ENCODE measurements at regions not wholly inside any gene's neighbourhood (a gene's known extent, or its start where the extent isn't known, plus 50 kb on each side); places are given as distances from the start of the nearest gene placed in this dataset.

DNA sequence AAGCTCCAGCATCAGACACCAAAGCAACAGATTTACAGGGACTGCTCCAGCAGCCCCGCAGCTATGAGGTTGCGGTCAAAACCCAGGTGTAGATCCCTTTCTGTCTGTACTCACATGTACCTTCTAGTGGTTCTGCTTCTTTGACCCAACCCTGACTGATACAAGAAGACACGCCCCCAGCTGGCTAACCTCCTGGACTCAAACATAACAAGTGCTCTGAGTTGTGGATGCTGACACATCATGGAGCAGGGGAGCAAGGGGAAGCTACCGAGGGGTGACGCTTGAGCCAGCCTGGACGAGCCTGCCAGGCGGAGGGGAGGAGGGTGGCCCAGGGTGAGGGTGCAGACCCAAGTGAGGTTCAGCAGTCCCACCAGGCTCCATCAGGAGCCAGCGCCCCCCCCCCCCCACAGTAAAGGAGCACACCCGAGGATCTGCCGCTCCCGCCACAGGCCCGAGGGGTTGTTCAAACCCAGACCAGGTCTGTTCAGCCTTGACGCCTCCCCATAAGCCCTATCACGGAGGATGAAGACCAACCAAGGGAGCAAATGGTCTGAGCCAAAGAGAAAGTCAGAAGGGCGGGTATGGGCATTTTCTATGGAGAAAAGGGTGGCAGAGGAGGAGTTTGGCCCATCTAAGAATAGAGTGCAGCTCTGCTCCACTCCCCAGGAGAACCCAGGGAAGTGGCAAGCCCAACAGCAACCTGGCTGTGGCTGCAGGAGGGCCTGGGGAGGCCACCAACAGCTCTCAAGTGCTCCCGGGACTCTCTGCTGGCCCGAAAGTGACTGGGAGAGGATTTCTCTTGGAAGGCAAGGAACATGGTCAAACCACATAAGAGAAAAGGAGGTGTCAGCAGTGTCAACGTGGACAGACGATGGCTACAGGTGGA lies 229.4 kb downstream of the BCL11B start:
- no peak overlapping the region for H3K9ac ChIP-seq
- no peak for TF ChIP-seq Cebpa-rat (IDR thresholded peaks at IDR 0.05)

DNA sequence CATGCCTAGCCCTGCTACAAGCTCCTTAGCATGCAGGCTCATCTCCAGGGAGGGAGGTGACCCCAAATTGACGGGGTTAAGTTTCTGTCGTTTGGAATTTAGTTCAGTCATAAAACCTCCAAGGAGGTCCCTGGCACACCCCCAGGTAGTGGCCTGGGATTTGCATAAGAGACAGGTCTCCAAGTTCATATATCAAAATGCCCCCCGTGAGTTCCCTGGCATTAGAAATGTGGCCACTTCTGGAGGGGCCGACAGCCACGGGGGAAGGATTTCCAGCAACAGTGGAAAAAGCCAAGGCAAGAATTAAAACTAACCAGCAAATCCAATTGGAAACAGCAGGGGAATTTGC lies 228.8 kb downstream of the BCL11B start:
- Histone ChIP-seq H3K36me3 (no peaks in the 10 kb centered on the region), H4K20me1 (no peaks in the 10 kb centered on the region), H3K4me1 (peaks cover 69% of the 10 kb centered on the region), H3K9me3 (no peaks in the 10 kb centered on the region), H3K4me3 (no peak overlapping the region), H3K27ac (no peak overlapping the region), H3K27me3 (no peaks in the 10 kb centered on the region), H3K9ac (no peak overlapping the region), H3K4me2 (no peak overlapping the region)
- TF ChIP-seq Cebpa-rat (IDR thresholded peaks at IDR 0.05), result no peak

More for the DNA sequence above, 229.4 kb downstream of the BCL11B start:
- H3K36me3 ChIP-seq, result no peaks in the 10 kb centered on the region
- H3K4me1 ChIP-seq, result peaks cover 75% of the 10 kb centered on the region
- no peaks in the 10 kb centered on the region for H3K9me3 ChIP-seq
- H3K27ac ChIP-seq, result peak overlapping the region; percentile 19; the same call in 1 of the 2 replicates
- H3K4me2 ChIP-seq, result no peak overlapping the region; the same call in 1 of the 2 replicates
- no peaks in the 10 kb centered on the region for H3K27me3 ChIP-seq
- H3K4me3 ChIP-seq, result no peak overlapping the region
- H4K20me1 ChIP-seq, result no peaks in the 10 kb centered on the region

DNA sequence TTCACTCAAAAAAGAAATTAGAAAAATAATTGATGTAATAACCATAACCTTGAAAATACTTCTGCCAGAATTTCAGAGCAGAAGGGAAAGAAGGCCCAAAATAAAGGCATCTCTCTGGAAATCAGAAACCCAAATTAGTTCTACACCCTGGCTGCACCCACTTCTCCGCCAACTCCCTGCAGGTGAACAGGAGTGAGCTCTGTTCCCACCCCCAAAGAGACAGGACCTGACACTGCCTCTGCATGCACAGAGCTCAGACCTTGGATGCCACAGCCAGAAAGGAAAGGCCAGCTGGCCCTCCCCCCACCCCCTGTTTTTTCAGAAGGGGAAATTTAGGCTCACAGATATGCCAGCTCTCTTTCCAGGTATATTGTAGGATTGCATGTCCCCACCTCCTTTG lies 228.2 kb downstream of the BCL11B start:
- H3K27me3 ChIP-seq, result no peaks in the 10 kb centered on the region
- no peaks in the 10 kb centered on the region for H3K9me3 ChIP-seq
- no peaks in the 10 kb centered on the region for H3K36me3 ChIP-seq
- H3K4me3 ChIP-seq, result no peak overlapping the region
- H3K9ac ChIP-seq, result no peak overlapping the region
- H3K4me2 ChIP-seq, result peak overlapping the region; percentile 0; the same call in 1 of the 2 replicates
- no peaks in the 10 kb centered on the region for H4K20me1 ChIP-seq
- TF ChIP-seq Cebpa-rat (IDR thresholded peaks at IDR 0.05), result no peak
- no peak overlapping the region for H3K27ac ChIP-seq
- peaks cover 64% of the 10 kb centered on the region for H3K4me1 ChIP-seq

DNA sequence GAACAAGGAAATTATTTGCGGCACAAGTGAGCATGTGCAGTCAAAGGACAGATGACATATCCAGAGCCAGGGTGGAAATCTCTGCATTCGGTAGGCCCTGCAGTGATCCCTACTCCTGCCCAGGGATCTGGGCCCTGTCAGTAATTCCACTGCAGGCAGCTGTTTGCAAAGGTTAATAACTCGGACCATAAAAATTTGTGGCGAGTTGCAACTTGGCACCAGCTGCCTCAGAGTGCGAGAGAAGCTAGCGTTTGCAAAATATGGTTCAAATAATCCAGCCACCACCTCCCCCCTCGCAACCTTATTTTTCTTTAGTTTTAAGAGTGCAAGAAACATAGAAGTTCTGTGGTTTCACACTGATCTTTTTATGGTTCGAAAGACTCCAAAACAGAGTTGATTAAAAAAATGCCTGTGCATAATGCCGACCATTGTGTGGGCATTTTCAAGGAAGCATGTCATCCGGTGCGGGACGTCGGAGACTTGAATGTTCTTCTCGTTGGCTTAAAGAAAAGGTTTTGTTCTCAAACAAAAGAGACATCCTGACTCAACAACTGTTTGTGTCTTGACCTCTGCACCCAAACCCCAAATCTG lies 224.5 kb downstream of the BCL11B start:
- Histone ChIP-seq H3K9ac (no peak overlapping the region), H3K27me3 (no peaks in the 10 kb centered on the region), H3K9me3 (peaks cover 13% of the 10 kb centered on the region), H4K20me1 (no peaks in the 10 kb centered on the region), H3K4me3 (no peak overlapping the region), H3K4me2 (no peak overlapping the region), H3K36me3 (no peaks in the 10 kb centered on the region), H3K27ac (no peak overlapping the region), H3K4me1 (peaks cover 26% of the 10 kb centered on the region)
- TF ChIP-seq Cebpa-rat (IDR thresholded peaks at IDR 0.05), result no peak

DNA sequence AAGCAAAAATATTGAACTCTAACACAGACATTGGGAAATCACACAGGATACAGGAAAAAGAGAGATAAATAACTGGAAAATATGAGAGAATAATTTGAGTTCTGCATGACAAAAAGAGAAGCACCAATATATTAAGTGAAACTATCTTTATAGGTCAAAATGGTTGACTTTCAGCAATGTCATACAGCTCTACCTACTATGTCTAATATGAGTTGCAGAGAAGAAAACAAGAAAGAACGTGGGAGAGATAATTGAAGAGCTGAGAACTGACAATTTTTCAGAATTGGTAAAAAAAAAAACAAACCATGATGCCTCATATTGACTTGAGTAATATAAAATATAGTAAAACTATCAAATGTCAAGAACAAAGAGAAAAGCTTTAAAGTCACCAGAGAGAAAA lies 221.7 kb downstream of the BCL11B start:
- Histone ChIP-seq H3K36me3 (no peaks in the 10 kb centered on the region), H3K9ac (no peak overlapping the region), H4K20me1 (no peaks in the 10 kb centered on the region), H3K4me1 (0 out of 2 replicates have a peak, but pooled peaks cover 9% of the 10 kb centered on the region), H3K27me3 (no peaks in the 10 kb centered on the region), H3K27ac (no peak overlapping the region), H3K4me2 (no peak overlapping the region), H3K9me3 (peaks cover 31% of the 10 kb centered on the region), H3K4me3 (no peak overlapping the region)
- no peak for TF ChIP-seq Cebpa-rat (IDR thresholded peaks at IDR 0.05)

DNA sequence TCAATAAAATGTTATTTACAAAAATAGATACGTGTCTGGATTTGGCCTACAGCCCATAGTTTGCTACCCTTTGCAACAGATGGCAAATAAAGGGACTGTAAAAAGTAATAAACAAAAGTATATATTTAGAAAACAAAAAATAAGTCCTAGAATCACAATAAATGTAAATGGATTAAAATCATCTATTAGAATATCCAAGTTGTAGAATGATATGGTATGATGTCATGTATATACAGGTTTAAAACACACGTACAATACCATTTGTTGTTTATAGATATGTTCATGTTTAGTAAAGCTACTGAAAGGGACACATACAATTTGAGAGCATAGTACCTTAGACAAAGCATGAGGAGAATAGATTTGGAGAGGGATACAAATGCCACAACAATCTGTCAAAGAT lies 219.5 kb downstream of the BCL11B start:
- H3K9ac ChIP-seq, result no peak overlapping the region
- H3K4me1 ChIP-seq, result no peaks in the 10 kb centered on the region
- peaks cover 31% of the 10 kb centered on the region for H3K9me3 ChIP-seq
- no peaks in the 10 kb centered on the region for H3K27me3 ChIP-seq
- no peak overlapping the region for H3K4me2 ChIP-seq
- TF ChIP-seq Cebpa-rat (IDR thresholded peaks at IDR 0.05), result no peak
- H4K20me1 ChIP-seq, result no peaks in the 10 kb centered on the region
- no peak overlapping the region for H3K27ac ChIP-seq
- no peaks in the 10 kb centered on the region for H3K36me3 ChIP-seq
- H3K4me3 ChIP-seq, result no peak overlapping the region

DNA sequence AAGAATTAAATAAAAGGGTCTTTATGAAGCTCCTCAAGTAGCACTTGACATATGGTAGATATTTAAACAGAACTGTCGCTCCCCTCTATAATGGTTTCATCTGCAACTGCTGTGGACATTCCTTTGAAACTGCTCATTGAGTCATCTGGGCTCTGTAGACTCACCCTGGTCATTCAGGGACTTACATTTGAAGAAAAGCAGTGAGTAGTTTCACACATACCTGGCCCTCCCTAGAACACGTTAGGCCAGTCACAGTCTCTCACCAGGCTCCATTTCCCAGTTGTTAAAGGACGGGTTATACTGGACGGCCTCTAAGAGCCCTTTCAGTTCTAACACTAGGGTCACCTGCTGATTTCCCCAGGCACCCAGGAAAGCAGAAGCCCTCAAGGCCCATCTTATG lies 217.0 kb downstream of the BCL11B start:
- no peak overlapping the region for H3K27ac ChIP-seq
- no peak overlapping the region for H3K4me3 ChIP-seq
- H3K9me3 ChIP-seq, result peaks cover 31% of the 10 kb centered on the region
- H4K20me1 ChIP-seq, result no peaks in the 10 kb centered on the region
- no peaks in the 10 kb centered on the region for H3K27me3 ChIP-seq
- no peaks in the 10 kb centered on the region for H3K36me3 ChIP-seq
- H3K4me1 ChIP-seq, result no peaks in the 10 kb centered on the region
- no peak for TF ChIP-seq Cebpa-rat (IDR thresholded peaks at IDR 0.05)
- no peak overlapping the region for H3K4me2 ChIP-seq
- no peak overlapping the region for H3K9ac ChIP-seq

DNA sequence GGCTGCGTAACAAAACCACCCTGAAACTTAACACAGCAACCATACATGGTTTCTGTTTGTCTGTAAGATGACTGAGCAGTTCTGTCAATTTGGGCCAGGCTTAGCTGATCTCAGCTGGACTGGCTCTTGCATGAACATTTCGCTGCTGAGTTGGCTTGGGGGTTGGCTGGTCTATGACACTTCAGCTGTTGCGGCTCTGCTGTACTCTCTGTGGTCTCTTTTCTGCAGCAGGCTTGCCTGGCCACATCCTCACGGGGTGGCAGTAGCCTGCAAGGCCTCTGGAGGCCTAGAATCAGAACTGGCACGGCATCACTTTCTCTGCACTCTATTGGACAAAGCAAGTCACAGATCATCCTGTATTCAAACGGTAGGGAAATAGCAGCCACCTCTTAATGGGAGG lies 216.2 kb downstream of the BCL11B start:
- H3K9ac ChIP-seq, result no peak overlapping the region
- no peak for TF ChIP-seq Cebpa-rat (IDR thresholded peaks at IDR 0.05)

DNA sequence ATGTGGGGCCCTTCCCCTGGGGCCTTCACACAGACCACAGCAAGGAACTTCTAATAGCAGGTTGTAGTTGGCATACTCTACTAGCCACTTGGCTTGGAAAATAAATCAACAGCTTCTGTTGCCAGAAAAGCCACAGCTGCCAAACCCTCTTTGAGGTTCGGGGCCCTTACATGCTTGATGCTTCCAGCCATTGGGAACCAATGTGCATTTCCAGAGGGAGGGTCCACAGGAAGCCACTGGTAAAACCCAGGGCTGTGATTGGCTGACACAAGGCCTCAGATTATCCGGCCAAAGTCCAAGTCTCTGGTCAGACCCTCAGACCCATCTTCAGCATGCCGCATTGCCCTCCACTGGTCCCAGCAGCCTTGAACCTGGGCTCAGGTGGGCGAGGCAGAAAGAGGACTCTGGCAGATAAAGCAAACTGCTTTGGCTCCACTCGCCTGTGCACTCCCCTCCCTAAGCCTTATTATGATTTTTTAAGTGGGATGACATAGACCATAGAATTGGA lies 214.4 kb downstream of the BCL11B start:
- no peak overlapping the region for H3K27ac ChIP-seq
- H3K4me2 ChIP-seq, result no peak overlapping the region
- H3K9ac ChIP-seq, result no peak overlapping the region
- H3K4me3 ChIP-seq, result no peak overlapping the region
- H3K4me1 ChIP-seq, result no peaks in the 10 kb centered on the region
- H4K20me1 ChIP-seq, result no peaks in the 10 kb centered on the region
- TF ChIP-seq Cebpa-rat (IDR thresholded peaks at IDR 0.05), result no peak
- H3K27me3 ChIP-seq, result no peaks in the 10 kb centered on the region
- H3K9me3 ChIP-seq, result peaks cover 17% of the 10 kb centered on the region
- no peaks in the 10 kb centered on the region for H3K36me3 ChIP-seq

More for the DNA sequence above, 216.2 kb downstream of the BCL11B start:
- Histone ChIP-seq H3K9me3 (peaks cover 30% of the 10 kb centered on the region), H3K4me3 (no peak overlapping the region), H3K4me1 (no peaks in the 10 kb centered on the region), H3K27ac (no peak overlapping the region), H4K20me1 (no peaks in the 10 kb centered on the region), H3K36me3 (no peaks in the 10 kb centered on the region), H3K27me3 (no peaks in the 10 kb centered on the region), H3K4me2 (no peak overlapping the region)

DNA sequence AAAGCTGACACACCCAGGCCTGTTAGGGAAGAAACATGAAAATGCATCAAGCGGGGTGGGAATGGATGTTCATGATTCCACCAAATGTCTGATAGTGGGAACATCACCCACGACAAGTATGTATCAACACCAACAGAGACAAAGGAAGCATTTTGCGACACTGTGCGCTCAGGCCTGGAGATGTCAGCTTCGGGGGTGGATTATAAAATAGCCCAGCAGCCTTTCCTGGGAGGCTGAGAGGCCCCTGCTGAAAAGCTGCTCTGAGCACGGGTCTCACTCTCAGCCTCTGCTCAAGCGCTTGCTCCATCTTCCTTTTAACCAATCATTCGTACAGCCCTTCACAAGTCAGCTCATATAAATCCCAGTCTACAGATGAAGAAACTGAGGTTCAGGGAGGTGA lies 213.5 kb downstream of the BCL11B start:
- Histone ChIP-seq H3K4me1 (no peaks in the 10 kb centered on the region), H3K27me3 (no peaks in the 10 kb centered on the region), H3K4me2 (no peak overlapping the region), H3K9me3 (peaks cover 8% of the 10 kb centered on the region), H3K4me3 (no peak overlapping the region), H3K27ac (no peak overlapping the region), H3K9ac (no peak overlapping the region), H3K36me3 (no peaks in the 10 kb centered on the region), H4K20me1 (no peaks in the 10 kb centered on the region)
- TF ChIP-seq Cebpa-rat (IDR thresholded peaks at IDR 0.05), result no peak

Measured in BLaER1 (cell line).